ENCODE measurements at regions not wholly inside any gene's neighbourhood (a gene's known extent, or its start where the extent isn't known, plus 50 kb on each side); places are given as distances from the start of the nearest gene placed in this dataset.

DNA sequence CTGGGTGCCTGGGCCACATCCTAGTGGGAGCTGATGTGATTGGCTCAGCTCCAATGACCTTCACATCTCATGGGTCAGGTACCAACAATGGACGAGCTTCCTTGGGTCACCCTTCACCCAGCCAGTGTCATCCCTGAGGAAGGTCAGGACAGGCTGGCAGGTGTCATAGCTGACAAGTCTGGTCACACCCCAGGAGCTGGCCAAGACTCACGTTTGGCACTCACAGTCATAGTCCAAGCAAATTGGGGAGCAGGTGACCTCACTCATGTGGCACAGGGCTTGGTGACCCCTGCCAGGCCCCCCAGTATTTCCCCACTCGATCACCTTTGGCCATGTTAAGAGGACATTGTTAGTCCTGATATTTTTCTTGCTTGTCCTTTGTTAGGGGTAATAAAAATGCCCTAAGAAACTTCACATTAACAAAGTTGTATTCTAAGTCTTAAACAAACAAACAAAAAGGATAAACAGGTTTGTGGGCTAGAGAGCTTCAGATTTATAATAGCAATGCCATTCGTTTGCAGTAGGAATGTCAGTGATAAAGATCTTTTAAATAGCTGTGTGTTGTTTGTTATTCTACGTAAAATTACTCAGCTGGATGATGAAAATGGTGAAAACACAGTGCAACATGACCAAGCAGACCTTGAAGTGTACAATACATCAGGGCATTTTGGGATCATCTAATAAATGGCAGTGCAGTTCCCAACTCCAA, 79.5 kb upstream of the POMGNT2 start:
- no peak for TF ChIP-seq POLR2A (IDR thresholded peaks at IDR 0.05)
- TF ChIP-seq, protein P1, sequence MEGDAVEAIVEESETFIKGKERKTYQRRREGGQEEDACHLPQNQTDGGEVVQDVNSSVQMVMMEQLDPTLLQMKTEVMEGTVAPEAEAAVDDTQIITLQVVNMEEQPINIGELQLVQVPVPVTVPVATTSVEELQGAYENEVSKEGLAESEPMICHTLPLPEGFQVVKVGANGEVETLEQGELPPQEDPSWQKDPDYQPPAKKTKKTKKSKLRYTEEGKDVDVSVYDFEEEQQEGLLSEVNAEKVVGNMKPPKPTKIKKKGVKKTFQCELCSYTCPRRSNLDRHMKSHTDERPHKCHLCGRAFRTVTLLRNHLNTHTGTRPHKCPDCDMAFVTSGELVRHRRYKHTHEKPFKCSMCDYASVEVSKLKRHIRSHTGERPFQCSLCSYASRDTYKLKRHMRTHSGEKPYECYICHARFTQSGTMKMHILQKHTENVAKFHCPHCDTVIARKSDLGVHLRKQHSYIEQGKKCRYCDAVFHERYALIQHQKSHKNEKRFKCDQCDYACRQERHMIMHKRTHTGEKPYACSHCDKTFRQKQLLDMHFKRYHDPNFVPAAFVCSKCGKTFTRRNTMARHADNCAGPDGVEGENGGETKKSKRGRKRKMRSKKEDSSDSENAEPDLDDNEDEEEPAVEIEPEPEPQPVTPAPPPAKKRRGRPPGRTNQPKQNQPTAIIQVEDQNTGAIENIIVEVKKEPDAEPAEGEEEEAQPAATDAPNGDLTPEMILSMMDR (IDR thresholded peaks at IDR 0.05 in 4 of 5, conservative IDR thresholded peaks at IDR 0.05 in 1 of 5) = no peak

Data from gastrocnemius medialis (tissue), 4 donors.